H9 (cell line): ENCODE measurements at regions not wholly inside any gene's neighbourhood (a gene's known extent, or its start where the extent isn't known, plus 50 kb on each side); places are given as distances from the start of the nearest gene placed in this dataset.

Experiments used
- DNase-seq: peaks from one replicate; pipeline ENCODE4 v3.0.0-alpha.2; 2017
- H2AFZ ChIP-seq: one replicate; pipeline ENCODE4 v1.6.1; 2013; ENCODE audit warnings: mild to moderate bottlenecking, low read length, control low read depth, moderate library complexity
- H2AK5ac ChIP-seq: 2 replicates; pipeline ENCODE4 v1.6.1; 2013; ENCODE audit warnings: low read length, control low read depth, mixed read lengths; ENCODE audit not compliant: insufficient read length
- H2BK120ac ChIP-seq: one replicate; pipeline ENCODE4 v1.6.1; 2013; ENCODE audit warnings: low read depth, mild to moderate bottlenecking, low read length, control low read depth, inconsistent platforms; ENCODE audit not compliant: poor library complexity, severe bottlenecking
- H2BK12ac ChIP-seq: 2 replicates; pipeline ENCODE4 v1.6.1; 2013; ENCODE audit warnings: low read length, control low read depth, mixed read lengths, low read depth; ENCODE audit not compliant: insufficient read length
- H2BK15ac ChIP-seq: 2 replicates; pipeline ENCODE4 v1.6.1; 2013; ENCODE audit warnings: low read depth, low read length, control low read depth
- H2BK20ac ChIP-seq: one replicate; pipeline ENCODE4 v1.6.1; 2013; ENCODE audit warnings: low read depth, mild to moderate bottlenecking, low read length, control low read depth, inconsistent platforms; ENCODE audit not compliant: poor library complexity, severe bottlenecking
- H2BK5ac ChIP-seq: 2 replicates; pipeline ENCODE4 v1.6.1; 2013; ENCODE audit warnings: low read length, control low read depth, mixed read lengths; ENCODE audit not compliant: insufficient read length
- H3K14ac ChIP-seq: 2 replicates; pipeline ENCODE4 v1.6.1; 2013; ENCODE audit warnings: low read length, control low read depth; ENCODE audit not compliant: insufficient read depth
- H3K18ac ChIP-seq: 2 replicates; pipeline ENCODE4 v1.6.1; 2013; ENCODE audit warnings: low read depth, mild to moderate bottlenecking, mixed read lengths, low read length, control low read depth; ENCODE audit not compliant: insufficient read length
- H3K23ac ChIP-seq: 2 replicates; pipeline ENCODE4 v1.6.1; 2013; ENCODE audit warnings: low read length, control low read depth, mixed read lengths, low read depth; ENCODE audit not compliant: insufficient read length
- H3K23me2 ChIP-seq: 2 replicates; pipeline ENCODE4 v1.6.1; 2013; ENCODE audit warnings: low read depth, mild to moderate bottlenecking, mixed read lengths, low read length, control low read depth; ENCODE audit not compliant: insufficient read length, poor library complexity, severe bottlenecking
- H3K27ac ChIP-seq: 2 replicates; pipeline ENCODE4 v1.5.1; 2013; ENCODE audit warnings: low read length, control low read depth, mixed read lengths, low read depth; ENCODE audit not compliant: insufficient read length
- H3K27me3 ChIP-seq: 2 replicates; pipeline ENCODE4 v1.6.1; 2013; ENCODE audit warnings: low read length, control low read depth, inconsistent platforms; ENCODE audit not compliant: insufficient read depth
- H3K4ac ChIP-seq: 2 replicates; pipeline ENCODE4 v1.6.1; 2013; ENCODE audit warnings: low read depth, mild to moderate bottlenecking, control low read depth, inconsistent platforms, low read length, moderate library complexity
- H3K4me1 ChIP-seq: 2 replicates; pipeline ENCODE4 v1.6.1; 2013; ENCODE audit warnings: low read length, control low read depth, inconsistent platforms; ENCODE audit not compliant: insufficient read depth
- H3K4me2 ChIP-seq: 2 replicates; pipeline ENCODE4 v1.6.1; 2013; ENCODE audit warnings: low read length, control low read depth, mixed read lengths; ENCODE audit not compliant: insufficient read length, insufficient read depth
- H3K56ac ChIP-seq: 2 replicates; pipeline ENCODE4 v1.6.1; 2013; ENCODE audit warnings: low read depth, mild to moderate bottlenecking, mixed read lengths, low read length, control low read depth; ENCODE audit not compliant: insufficient read length
- H3K79me1 ChIP-seq: 2 replicates; pipeline ENCODE4 v1.6.1; 2013; ENCODE audit warnings: low read depth, mild to moderate bottlenecking, moderate library complexity, low read length, control low read depth, inconsistent platforms; ENCODE audit not compliant: insufficient read depth, poor library complexity, severe bottlenecking
- H3K79me2 ChIP-seq: 2 replicates; pipeline ENCODE4 v1.6.1; 2013; ENCODE audit warnings: low read length, control low read depth, inconsistent platforms; ENCODE audit not compliant: insufficient read depth
- H3K9ac ChIP-seq: 2 replicates; pipeline ENCODE4 v1.6.1; 2013; ENCODE audit warnings: low read length, control low read depth, mixed read lengths; ENCODE audit not compliant: insufficient read length; ENCODE audit errors: extremely low read depth
- H3K9me3 ChIP-seq: one replicate; pipeline ENCODE4 v1.6.1; 2013; ENCODE audit warnings: low read depth, low read length, inconsistent platforms; ENCODE audit not compliant: control insufficient read depth
- H3T11ph ChIP-seq: one replicate; pipeline ENCODE4 v1.6.1; 2013; ENCODE audit warnings: mild to moderate bottlenecking, low read length, control low read depth, inconsistent platforms
- H4K20me1 ChIP-seq: one replicate; pipeline ENCODE4 v1.6.1; 2013; ENCODE audit not compliant: control insufficient read depth, insufficient read length, insufficient read depth
- H4K5ac ChIP-seq: 2 replicates; pipeline ENCODE4 v1.6.1; 2013; ENCODE audit warnings: low read depth, mild to moderate bottlenecking, mixed read lengths, low read length, control low read depth; ENCODE audit not compliant: insufficient read length
- H4K8ac ChIP-seq: replicated peaks from 2 replicates; pipeline ENCODE4 v1.6.1; 2013; ENCODE audit warnings: low read length, control low read depth, mixed read lengths, low read depth; ENCODE audit not compliant: insufficient read length
- H4K91ac ChIP-seq: 2 replicates; pipeline ENCODE4 v1.6.1; 2013; ENCODE audit warnings: low read depth, mild to moderate bottlenecking, moderate library complexity, mixed read lengths, low read length, control low read depth; ENCODE audit not compliant: insufficient read length
- H3K27ac Mint-ChIP-seq, 3 experiments: 2 replicates in 2 of 3; 3 replicates in 1 of 3; pipeline ENCODE4 v1.8.0; 2020 to 2021; ENCODE audit warnings: mixed read lengths in 3 of 3, mild to moderate bottlenecking in 1 of 3, moderate library complexity in 1 of 3
- H3K27me3 Mint-ChIP-seq: 2 replicates; pipeline ENCODE4 v1.8.0; 2021; ENCODE audit warnings: low read depth, mild to moderate bottlenecking, moderate library complexity, mixed read lengths
- H3K36me3 Mint-ChIP-seq, 3 experiments: 2 replicates in 2 of 3; 3 replicates in 1 of 3; pipeline ENCODE4 v1.8.0; 2020 to 2021; ENCODE audit warnings: low read depth in 3 of 3, mixed read lengths in 3 of 3; ENCODE audit not compliant: insufficient read depth in 1 of 3
- H3K4me1 Mint-ChIP-seq, 2 experiments: 2 replicates each; pipeline ENCODE4 v1.8.0; 2020; ENCODE audit warnings: mixed read lengths in 2 of 2
- H3K4me3 Mint-ChIP-seq, 2 experiments: 2 replicates in 1 of 2; 3 replicates in 1 of 2; pipeline ENCODE4 v1.8.0; 2020 to 2021; ENCODE audit warnings: mild to moderate bottlenecking in 2 of 2, mixed read lengths in 2 of 2, moderate library complexity in 1 of 2
- H3K9me3 Mint-ChIP-seq, 2 experiments: 2 replicates in 1 of 2; 3 replicates in 1 of 2; pipeline ENCODE4 v1.8.0; 2020; ENCODE audit warnings: mild to moderate bottlenecking in 2 of 2, mixed read lengths in 2 of 2, moderate library complexity in 1 of 2
- CTCF ChIP-seq: fragments of 200-600 bp; sonication (generic); conservative IDR thresholded peaks from 3 replicates; pipeline ENCODE4 v1.8.0; 2021; ENCODE audit warnings: antibody characterized with exemption, mild to moderate bottlenecking
- WGBS: extraction: QIAGEN DNeasy Blood & Tissue Kit; methylation state at CpG from one replicate; pipeline ENCODE4 v1.1.7; 2013; ENCODE audit warnings: missing lambda C conversion rate, low lambda C conversion rate, mixed read lengths; ENCODE audit not compliant: insufficient read length; ENCODE audit errors: extremely low coverage; 5-methylcytosine and 5-hydroxymethylcytosine counted together

- Histone ChIP-seq H2BK5ac (no peak overlapping the region), H3K18ac (no peak overlapping the region), H3K9ac (no peak overlapping the region), H3K4me2 (no peak overlapping the region), H3K9me3 (no peaks in the 10 kb centered on the region), H3K27me3 (no peaks in the 10 kb centered on the region), H4K91ac (no peak overlapping the region), H3K79me2 (no peaks in the 10 kb centered on the region), H3K4ac (no peak overlapping the region), H3K23ac (no peak overlapping the region), H4K20me1 (no peaks in the 10 kb centered on the region), H2BK15ac (no peak overlapping the region), H3K14ac (no peak overlapping the region), H2BK12ac (no peak overlapping the region), H4K5ac (no peak overlapping the region), H3K56ac (no peak overlapping the region), H3K27ac (no peak overlapping the region), H2BK20ac (no peak overlapping the region), H4K8ac (no peak overlapping the region), H3K4me1 (peaks cover 13% of the 10 kb centered on the region), H2AK5ac (no peak overlapping the region), H2BK120ac (no peak overlapping the region), H2AFZ (no peak overlapping the region), H3K79me1 (no peaks in the 10 kb centered on the region), H3K23me2 (no peaks in the 10 kb centered on the region), H3T11ph (no peak overlapping the region)
- Mint-ChIP-seq H3K36me3 (peaks cover 0 to 3% (median 0%) of the 10 kb centered on the region in 3 experiments; a peak in 1 of 7 replicates), H3K4me3 (no peak overlapping the region), H3K27ac (peak overlapping the region in 1 of 3 experiments; percentile 14; a peak in 1 of 7 replicates), H3K9me3 (peaks cover 0 to 3% of the 10 kb centered on the region in 2 experiments; a peak in 1 of 5 replicates), H3K27me3 (no peaks in the 10 kb centered on the region; the same call in 1 of the 2 replicates), H3K4me1 (peaks cover 16 to 25% of the 10 kb centered on the region in 2 experiments)
- WGBS: no CpG with 5 or more reads among the region's 8 CpGs
- no peak for TF ChIP-seq CTCF
- DNase-seq: no peak
These were observed 127.1 kb downstream of the TMEM30B start for GRCh38 chr14:61153914-61154545.
